GM21576 (cell line): ENCODE measurements at regions not wholly inside any gene's neighbourhood (a gene's known extent, or its start where the extent isn't known, plus 50 kb on each side); places are given as distances from the start of the nearest gene placed in this dataset.

Experiments used
- ATAC-seq: cut with Tn5 transposase; IDR thresholded peaks from one replicate; pipeline ENCODE4 v1.9.1; 2021; ENCODE audit warnings: mild to moderate bottlenecking, moderate library complexity; ENCODE audit not compliant: unreplicated experiment

- no peak for ATAC-seq
Observed at GRCh38 chr13:111533900-111534683, 213.7 kb downstream of the TEX29 start.

- no peak for ATAC-seq
Observed at GRCh38 chr13:111534751-111535522, 214.5 kb downstream of the TEX29 start.

- ATAC-seq: no peak
Observed at GRCh38 chr13:111535523-111535811, 215.0 kb downstream of the TEX29 start.

- no peak for ATAC-seq
Observed at GRCh38 chr13:111536075-111536642, 215.7 kb downstream of the TEX29 start.

- ATAC-seq: no peak
Observed at GRCh38 chr13:111537115-111537728, 216.8 kb downstream of the TEX29 start.

GRCh38 chr13:111537843-111538499 is 217.5 kb downstream of the TEX29 start:
- ATAC-seq: no peak

GRCh38 chr13:111539252-111539651 is 218.8 kb downstream of the TEX29 start:
- no peak for ATAC-seq

- no peak for ATAC-seq
Observed at GRCh38 chr13:111539791-111540446, 219.5 kb downstream of the TEX29 start.

- no peak for ATAC-seq
Observed at GRCh38 chr13:111540486-111540885, 220.0 kb downstream of the TEX29 start.

- no peak for ATAC-seq
Observed at GRCh38 chr13:111541345-111541744, 220.9 kb downstream of the TEX29 start.

- no peak for ATAC-seq
Observed at GRCh38 chr13:111541752-111542529, 221.5 kb downstream of the TEX29 start.

GRCh38 chr13:111542530-111543341 is 222.3 kb downstream of the TEX29 start:
- no peak for ATAC-seq

- no peak for ATAC-seq
Observed at GRCh38 chr13:111546921-111547675, 226.7 kb downstream of the TEX29 start.

- no peak for ATAC-seq
Observed at GRCh38 chr13:111547726-111548273, 227.4 kb downstream of the TEX29 start.

GRCh38 chr13:111548301-111548700 is 227.9 kb downstream of the TEX29 start:
- ATAC-seq: no peak

- no peak for ATAC-seq
Observed at GRCh38 chr13:111548805-111549204, 228.4 kb downstream of the TEX29 start.

GRCh38 chr13:111549464-111549863 is 229.0 kb downstream of the TEX29 start:
- ATAC-seq: no peak

GRCh38 chr13:111550062-111550461 is 229.6 kb downstream of the TEX29 start:
- no peak for ATAC-seq
